ENCODE measurements at regions not wholly inside any gene's neighbourhood (a gene's known extent, or its start where the extent isn't known, plus 50 kb on each side); places are given as distances from the start of the nearest gene placed in this dataset.

GRCh38 chr6:16851044-16851540 lies 89.8 kb upstream of the ATXN1 start:
- DNase-seq (ENCODE audit: low read depth), result no peak
- H3K4me3 ChIP-seq (ENCODE audit: low read depth, low read length), result no peak overlapping the region
- TF ChIP-seq, protein P1, sequence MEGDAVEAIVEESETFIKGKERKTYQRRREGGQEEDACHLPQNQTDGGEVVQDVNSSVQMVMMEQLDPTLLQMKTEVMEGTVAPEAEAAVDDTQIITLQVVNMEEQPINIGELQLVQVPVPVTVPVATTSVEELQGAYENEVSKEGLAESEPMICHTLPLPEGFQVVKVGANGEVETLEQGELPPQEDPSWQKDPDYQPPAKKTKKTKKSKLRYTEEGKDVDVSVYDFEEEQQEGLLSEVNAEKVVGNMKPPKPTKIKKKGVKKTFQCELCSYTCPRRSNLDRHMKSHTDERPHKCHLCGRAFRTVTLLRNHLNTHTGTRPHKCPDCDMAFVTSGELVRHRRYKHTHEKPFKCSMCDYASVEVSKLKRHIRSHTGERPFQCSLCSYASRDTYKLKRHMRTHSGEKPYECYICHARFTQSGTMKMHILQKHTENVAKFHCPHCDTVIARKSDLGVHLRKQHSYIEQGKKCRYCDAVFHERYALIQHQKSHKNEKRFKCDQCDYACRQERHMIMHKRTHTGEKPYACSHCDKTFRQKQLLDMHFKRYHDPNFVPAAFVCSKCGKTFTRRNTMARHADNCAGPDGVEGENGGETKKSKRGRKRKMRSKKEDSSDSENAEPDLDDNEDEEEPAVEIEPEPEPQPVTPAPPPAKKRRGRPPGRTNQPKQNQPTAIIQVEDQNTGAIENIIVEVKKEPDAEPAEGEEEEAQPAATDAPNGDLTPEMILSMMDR (IDR thresholded peaks at IDR 0.05; ENCODE audit: low read depth, low read length, missing control alignments), result no peak

GRCh38 chr6:16850681-16851026 lies 89.4 kb upstream of the ATXN1 start:
- TF ChIP-seq, protein P1 (IDR thresholded peaks at IDR 0.05; ENCODE audit: low read depth, low read length, missing control alignments), result no peak
- no peak for DNase-seq (ENCODE audit: low read depth)
- H3K4me3 ChIP-seq (ENCODE audit: low read depth, low read length), result no peak overlapping the region

GRCh38 chr6:16849988-16850680 lies 88.9 kb upstream of the ATXN1 start:
- no peak for DNase-seq (ENCODE audit: low read depth)
- TF ChIP-seq, protein P1 (IDR thresholded peaks at IDR 0.05; ENCODE audit: low read depth, low read length, missing control alignments), result no peak

DNA sequence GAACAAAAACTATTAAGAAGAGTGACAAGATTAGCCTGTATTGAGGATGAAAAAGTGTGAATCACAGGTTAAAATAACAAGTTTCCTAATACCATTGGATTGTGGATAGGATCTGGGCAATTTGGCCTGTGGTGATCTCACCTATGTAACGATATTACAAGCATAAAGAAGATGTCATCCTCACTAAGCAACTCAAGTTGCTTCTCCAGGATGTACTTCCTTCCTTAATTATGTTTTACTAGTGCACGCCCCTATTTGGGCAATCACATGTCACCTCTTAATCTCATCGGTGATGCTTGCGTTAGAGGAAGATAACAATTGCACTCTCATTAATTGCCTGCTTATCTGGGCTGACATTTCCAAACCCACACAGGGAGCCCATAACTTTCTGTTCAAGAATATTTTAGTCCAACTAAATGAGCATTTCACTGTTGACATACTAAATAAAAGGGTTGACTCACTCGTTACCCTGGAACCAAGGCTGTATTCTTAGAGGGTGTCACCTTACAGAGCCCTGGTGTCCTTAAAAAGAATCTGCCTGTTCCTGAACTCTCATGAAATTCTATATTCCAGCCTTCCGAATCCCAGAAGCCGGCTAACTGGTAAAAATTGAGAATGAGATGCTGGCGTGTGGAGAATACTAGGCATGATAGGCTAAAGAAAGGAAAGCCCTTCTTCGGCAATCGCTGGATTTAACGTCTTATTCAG lies 88.2 kb upstream of the ATXN1 start:
- no peak overlapping the region for H3K4me3 ChIP-seq (ENCODE audit: low read depth, low read length)
- no peak for DNase-seq (ENCODE audit: low read depth)
- TF ChIP-seq, protein P1 (IDR thresholded peaks at IDR 0.05; ENCODE audit: low read depth, low read length, missing control alignments), result no peak

More at GRCh38 chr6:16849988-16850680, 88.9 kb upstream of the ATXN1 start:
- no peak overlapping the region for H3K4me3 ChIP-seq (ENCODE audit: low read depth, low read length)

- TF ChIP-seq, protein P1 (IDR thresholded peaks at IDR 0.05; ENCODE audit: low read depth, low read length, missing control alignments), result no peak
- H3K4me3 ChIP-seq (ENCODE audit: low read depth, low read length), result no peak overlapping the region
- DNase-seq (ENCODE audit: low read depth), result no peak
These were observed 85.1 kb upstream of the ATXN1 start for GRCh38 chr6:16846399-16846778.

DNA sequence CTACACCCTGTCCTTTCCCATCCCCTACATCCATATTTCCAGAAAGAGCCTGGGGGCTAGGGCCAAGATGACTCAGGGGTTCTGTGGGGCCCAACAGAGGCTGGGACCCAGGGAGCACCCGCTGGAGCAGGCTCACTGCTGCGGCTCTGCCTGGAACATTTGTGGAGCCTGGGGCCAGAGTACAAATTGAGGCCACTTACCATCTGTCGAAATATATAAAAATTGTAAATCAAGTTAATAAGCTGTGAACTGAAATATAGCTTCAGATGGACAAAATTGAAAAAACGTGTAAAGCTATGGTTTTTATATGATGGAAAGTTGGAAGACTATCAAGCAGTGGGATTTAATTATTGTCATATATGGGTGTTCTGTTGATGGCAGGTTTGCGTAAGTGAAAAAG lies 82.9 kb upstream of the ATXN1 start:
- TF ChIP-seq, protein P1 (IDR thresholded peaks at IDR 0.05; ENCODE audit: low read depth, low read length, missing control alignments), result no peak

More for the DNA sequence above, 82.9 kb upstream of the ATXN1 start:
- DNase-seq (ENCODE audit: low read depth), result no peak
- no peak overlapping the region for H3K4me3 ChIP-seq (ENCODE audit: low read depth, low read length)

Measured in GM12864 (cell line).